ENCODE measurements at regions not wholly inside any gene's neighbourhood (a gene's known extent, or its start where the extent isn't known, plus 50 kb on each side); places are given as distances from the start of the nearest gene placed in this dataset.
A peak's percentile ranks its signal among the peaks of the same experiment; 100 is the strongest.

- no peak for DNase-seq (ENCODE audit: low read depth)
- H3K4me3 ChIP-seq (ENCODE audit: low read length), result no peak overlapping the region
- TF ChIP-seq, protein P1, sequence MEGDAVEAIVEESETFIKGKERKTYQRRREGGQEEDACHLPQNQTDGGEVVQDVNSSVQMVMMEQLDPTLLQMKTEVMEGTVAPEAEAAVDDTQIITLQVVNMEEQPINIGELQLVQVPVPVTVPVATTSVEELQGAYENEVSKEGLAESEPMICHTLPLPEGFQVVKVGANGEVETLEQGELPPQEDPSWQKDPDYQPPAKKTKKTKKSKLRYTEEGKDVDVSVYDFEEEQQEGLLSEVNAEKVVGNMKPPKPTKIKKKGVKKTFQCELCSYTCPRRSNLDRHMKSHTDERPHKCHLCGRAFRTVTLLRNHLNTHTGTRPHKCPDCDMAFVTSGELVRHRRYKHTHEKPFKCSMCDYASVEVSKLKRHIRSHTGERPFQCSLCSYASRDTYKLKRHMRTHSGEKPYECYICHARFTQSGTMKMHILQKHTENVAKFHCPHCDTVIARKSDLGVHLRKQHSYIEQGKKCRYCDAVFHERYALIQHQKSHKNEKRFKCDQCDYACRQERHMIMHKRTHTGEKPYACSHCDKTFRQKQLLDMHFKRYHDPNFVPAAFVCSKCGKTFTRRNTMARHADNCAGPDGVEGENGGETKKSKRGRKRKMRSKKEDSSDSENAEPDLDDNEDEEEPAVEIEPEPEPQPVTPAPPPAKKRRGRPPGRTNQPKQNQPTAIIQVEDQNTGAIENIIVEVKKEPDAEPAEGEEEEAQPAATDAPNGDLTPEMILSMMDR (IDR thresholded peaks at IDR 0.05; ENCODE audit: insufficient read depth, low read depth, low read length, missing control alignments), result no peak
Measured at GRCh38 chr3:190213727-190214126, 93.0 kb upstream of the P3H2 start.

DNA sequence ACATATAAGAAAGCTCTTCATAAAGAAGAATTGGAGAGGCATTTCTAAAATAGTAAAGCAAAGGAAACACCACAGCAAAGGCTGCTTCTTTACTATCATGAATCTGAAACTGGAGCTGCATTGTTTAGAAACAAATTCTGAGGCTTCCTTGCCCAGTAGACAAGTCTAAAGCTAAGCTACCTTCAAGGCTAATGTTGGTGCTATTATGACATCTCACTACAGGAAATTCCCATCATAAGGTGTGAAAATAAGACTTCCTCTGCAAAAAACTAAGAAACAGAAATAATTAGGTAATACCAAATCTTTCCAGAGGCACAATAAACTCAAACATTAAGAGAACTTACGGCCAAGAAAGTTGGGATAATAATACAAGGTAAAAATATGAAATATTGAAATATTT, 89.9 kb upstream of the P3H2 start:
- TF ChIP-seq, protein P1 (IDR thresholded peaks at IDR 0.05; ENCODE audit: insufficient read depth, low read depth, low read length, missing control alignments), result no peak
- DNase-seq (ENCODE audit: low read depth), result no peak
- no peak overlapping the region for H3K4me3 ChIP-seq (ENCODE audit: low read length)

DNA sequence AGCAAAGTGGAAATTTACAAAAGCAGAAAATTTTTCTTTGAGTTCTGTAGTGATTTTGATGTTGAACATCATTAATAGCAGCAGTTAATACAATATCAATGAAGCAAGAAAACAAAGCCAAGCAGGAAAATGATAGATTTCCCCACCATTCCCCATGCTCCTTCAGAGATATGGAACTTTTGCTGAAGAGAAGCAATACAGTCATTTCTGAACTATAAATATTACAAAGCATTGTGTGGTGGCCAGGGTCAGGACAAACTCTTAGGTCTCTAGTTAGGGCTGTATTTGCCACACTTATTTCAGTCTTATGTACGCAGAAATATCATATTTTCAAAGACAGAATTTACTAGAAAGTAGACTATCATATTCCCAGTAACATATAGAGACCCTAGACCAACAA, 88.8 kb upstream of the P3H2 start:
- no peak for DNase-seq (ENCODE audit: low read depth)
- H3K4me3 ChIP-seq (ENCODE audit: low read length), result no peak overlapping the region
- TF ChIP-seq, protein P1 (IDR thresholded peaks at IDR 0.05; ENCODE audit: insufficient read depth, low read depth, low read length, missing control alignments), result no peak

DNA sequence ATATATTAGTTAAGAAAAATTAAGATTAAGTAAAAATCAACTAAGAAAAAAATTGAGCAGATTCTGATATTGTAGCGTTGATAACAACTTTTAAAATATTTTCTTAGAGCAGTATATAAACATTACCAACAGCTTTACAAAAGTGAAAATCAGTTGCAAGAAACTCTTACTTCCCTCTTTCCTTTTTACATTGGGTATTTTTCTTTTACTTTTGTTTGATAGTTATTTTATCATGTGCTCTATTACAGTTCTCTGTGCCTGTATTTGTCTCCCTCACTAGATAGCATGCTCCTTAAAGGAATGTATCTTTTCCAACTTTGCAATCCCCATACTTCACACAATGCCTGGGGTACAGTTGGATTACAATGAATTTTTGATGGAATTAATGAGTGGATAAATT, 87.5 kb upstream of the P3H2 start:
- TF ChIP-seq, protein P1 (IDR thresholded peaks at IDR 0.05; ENCODE audit: insufficient read depth, low read depth, low read length, missing control alignments), result no peak
- H3K4me3 ChIP-seq (ENCODE audit: low read length), result no peak overlapping the region
- DNase-seq (ENCODE audit: low read depth), result no peak

DNA sequence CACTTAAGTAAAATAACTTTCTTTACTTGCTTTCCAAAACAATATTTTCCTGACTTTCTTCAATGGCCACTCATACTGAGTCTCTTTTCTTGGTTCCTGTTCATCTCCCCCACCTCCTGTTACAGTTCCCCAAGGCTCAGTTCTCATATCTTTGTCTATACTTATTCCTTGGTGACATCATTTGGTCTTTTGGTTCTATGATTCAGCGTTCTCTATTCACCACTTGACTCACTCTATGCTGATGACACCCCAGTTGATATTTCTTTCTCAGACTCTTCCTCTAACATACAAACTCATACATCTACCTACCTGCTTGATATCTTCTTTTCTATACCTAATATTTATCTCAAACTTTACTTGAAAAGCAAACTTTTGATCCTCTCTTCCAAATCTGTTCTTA, 85.0 kb upstream of the P3H2 start:
- H3K4me3 ChIP-seq (ENCODE audit: low read length), result no peak overlapping the region
- TF ChIP-seq, protein P1 (IDR thresholded peaks at IDR 0.05; ENCODE audit: insufficient read depth, low read depth, low read length, missing control alignments), result no peak
- peak; percentile 92 for DNase-seq (ENCODE audit: low read depth)

- H3K4me3 ChIP-seq (ENCODE audit: low read length), result no peak overlapping the region
- DNase-seq (ENCODE audit: low read depth), result no peak
- TF ChIP-seq, protein P1 (IDR thresholded peaks at IDR 0.05; ENCODE audit: insufficient read depth, low read depth, low read length, missing control alignments), result no peak
Measured at GRCh38 chr3:190204200-190204599, 83.5 kb upstream of the P3H2 start.

GRCh38 chr3:190197346-190197763, 76.7 kb upstream of the P3H2 start:
- no peak overlapping the region for H3K4me3 ChIP-seq (ENCODE audit: low read length)

More at GRCh38 chr3:190197346-190197763, 76.7 kb upstream of the P3H2 start:
- TF ChIP-seq, protein P1 (IDR thresholded peaks at IDR 0.05; ENCODE audit: insufficient read depth, low read depth, low read length, missing control alignments), result no peak
- no peak for DNase-seq (ENCODE audit: low read depth)

Measured in epithelial cell of esophagus (primary cell).